HG02798 (cell line): ENCODE measurements at regions not wholly inside any gene's neighbourhood (a gene's known extent, or its start where the extent isn't known, plus 50 kb on each side); places are given as distances from the start of the nearest gene placed in this dataset.

Experiments
- ATAC-seq: cut with Tn5 transposase; IDR thresholded peaks from one replicate; pipeline ENCODE4 v1.9.1; 2021; ENCODE audit warnings: mild to moderate bottlenecking; ENCODE audit not compliant: unreplicated experiment, poor library complexity

GRCh38 chr10:123582084-123582989, 83.8 kb upstream of the GPR26 start:
- no peak for ATAC-seq

- no peak for ATAC-seq
These were observed 82.3 kb upstream of the GPR26 start for GRCh38 chr10:123583639-123584418.

- no peak for ATAC-seq
These were observed 81.8 kb upstream of the GPR26 start for GRCh38 chr10:123584419-123584775.

- no peak for ATAC-seq
These were observed 80.4 kb upstream of the GPR26 start for GRCh38 chr10:123585477-123586445.

GRCh38 chr10:123587110-123587509, 79.0 kb upstream of the GPR26 start:
- no peak for ATAC-seq

- no peak for ATAC-seq
These were observed 77.7 kb upstream of the GPR26 start for GRCh38 chr10:123588386-123588914.

- no peak for ATAC-seq
These were observed 70.5 kb upstream of the GPR26 start for GRCh38 chr10:123595661-123596060.

- no peak for ATAC-seq
These were observed 68.5 kb upstream of the GPR26 start for GRCh38 chr10:123597676-123598075.

GRCh38 chr10:123599366-123599849, 66.7 kb upstream of the GPR26 start:
- no peak for ATAC-seq

GRCh38 chr10:123600177-123600576, 66.0 kb upstream of the GPR26 start:
- ATAC-seq, result no peak

- no peak for ATAC-seq
These were observed 63.0 kb upstream of the GPR26 start for GRCh38 chr10:123603130-123603529.

GRCh38 chr10:123604506-123604905, 61.6 kb upstream of the GPR26 start:
- no peak for ATAC-seq

- no peak for ATAC-seq
These were observed 60.1 kb upstream of the GPR26 start for GRCh38 chr10:123606006-123606405.

GRCh38 chr10:123606955-123607354, 59.2 kb upstream of the GPR26 start:
- ATAC-seq, result no peak

- no peak for ATAC-seq
These were observed 58.8 kb upstream of the GPR26 start for GRCh38 chr10:123607386-123607785.

- no peak for ATAC-seq
These were observed 58.1 kb upstream of the GPR26 start for GRCh38 chr10:123608047-123608446.

GRCh38 chr10:123611243-123611642, 54.9 kb upstream of the GPR26 start:
- ATAC-seq, result no peak

GRCh38 chr10:123611876-123612275, 54.3 kb upstream of the GPR26 start:
- ATAC-seq, result no peak

GRCh38 chr10:123613346-123613850, 52.8 kb upstream of the GPR26 start:
- no peak for ATAC-seq

- ATAC-seq, result no peak
These were observed 51.3 kb upstream of the GPR26 start for GRCh38 chr10:123614888-123615287.
